PFSK-1 (cell line): ENCODE measurements at regions not wholly inside any gene's neighbourhood (a gene's known extent, or its start where the extent isn't known, plus 50 kb on each side); places are given as distances from the start of the nearest gene placed in this dataset.

Experiments
- FOXP2 ChIP-seq: optimal IDR thresholded peaks from 2 replicates; pipeline ENCODE3; 2011; ENCODE audit warnings: borderline replicate concordance, control low read depth, inconsistent platforms; ENCODE audit not compliant: insufficient read depth; ENCODE audit errors: extremely low read length, extremely low read depth
- POLR2AphosphoS5 ChIP-seq: IDR thresholded peaks from 2 replicates; pipeline ENCODE4 v1.6.1; 2012; ENCODE audit warnings: low read depth, mild to moderate bottlenecking, control low read depth, low read length, moderate library complexity
- REST ChIP-seq, 2 experiments: IDR thresholded peaks; 2 replicates each; pipeline versions ENCODE4 v1.6.1 to v1.8.0; 2011 to 2012; ENCODE audit warnings: low read depth in 2 of 2, low read length in 2 of 2, control low read depth in 1 of 2, inconsistent platforms in 1 of 2, mild to moderate bottlenecking in 1 of 2, moderate library complexity in 1 of 2; ENCODE audit not compliant: insufficient read depth in 1 of 2
- SIN3A ChIP-seq: IDR thresholded peaks from 2 replicates; pipeline ENCODE4 v1.6.1; 2012; ENCODE audit warnings: mild to moderate bottlenecking, low read length, moderate library complexity, borderline replicate concordance; ENCODE audit not compliant: insufficient read depth
- TAF1 ChIP-seq: IDR thresholded peaks from 2 replicates; pipeline ENCODE4 v1.6.1; 2012; ENCODE audit warnings: low read length, control low read depth, borderline replicate concordance; ENCODE audit not compliant: insufficient read depth

- TF ChIP-seq POLR2AphosphoS5 (no peak), REST (IDR thresholded peaks at IDR 0.05; ENCODE audit: insufficient read depth in 1 of 2, low read depth in 2 of 2, low read length in 2 of 2) (no peak), SIN3A (no peak), TAF1 (no peak), FOXP2 (no peak)
Observed at GRCh38 chr20:7262803-7263202, 495.3 kb downstream of the BMP2 start.

GRCh38 chr20:7264137-7264536 is 496.7 kb downstream of the BMP2 start:
- TF ChIP-seq SIN3A (no peak), TAF1 (no peak), REST (IDR thresholded peaks at IDR 0.05; ENCODE audit: insufficient read depth in 1 of 2, low read depth in 2 of 2, low read length in 2 of 2) (no peak), FOXP2 (no peak), POLR2AphosphoS5 (no peak)

- TF ChIP-seq FOXP2 (no peak), SIN3A (no peak), POLR2AphosphoS5 (no peak), TAF1 (no peak)
Observed at GRCh38 chr20:7269452-7269851, 502.0 kb downstream of the BMP2 start.

- TF ChIP-seq POLR2AphosphoS5, result no peak
- TF ChIP-seq SIN3A, result no peak
- TF ChIP-seq TAF1, result no peak
- TF ChIP-seq REST (IDR thresholded peaks at IDR 0.05; ENCODE audit: insufficient read depth in 1 of 2, low read depth in 2 of 2, low read length in 2 of 2), result no peak
Observed at GRCh38 chr20:7272512-7272911, 505.0 kb downstream of the BMP2 start.

GRCh38 chr20:7274870-7275269 is 507.4 kb downstream of the BMP2 start:
- no peak for TF ChIP-seq SIN3A
- TF ChIP-seq TAF1, result no peak
- no peak for TF ChIP-seq FOXP2
- TF ChIP-seq REST (IDR thresholded peaks at IDR 0.05; ENCODE audit: insufficient read depth in 1 of 2, low read depth in 2 of 2, low read length in 2 of 2), result no peak
- no peak for TF ChIP-seq POLR2AphosphoS5
